ENCODE measurements at regions not wholly inside any gene's neighbourhood (a gene's known extent, or its start where the extent isn't known, plus 50 kb on each side); places are given as distances from the start of the nearest gene placed in this dataset.

GRCh38 chr16:50947826-50948225 is 203.2 kb downstream of the SALL1 start (continued):
- no peak for TF ChIP-seq EZH2 (IDR thresholded peaks at IDR 0.05; ENCODE audit: low read depth, low read length, severe bottlenecking)
- no peak for TF ChIP-seq EGR1 (IDR thresholded peaks at IDR 0.05; ENCODE audit: borderline replicate concordance, low read depth, low read length)
- no peak for TF ChIP-seq FOSL1 (IDR thresholded peaks at IDR 0.05; ENCODE audit: insufficient read depth, low read depth, low read length)
